ENCODE measurements at regions not wholly inside any gene's neighbourhood (a gene's known extent, or its start where the extent isn't known, plus 50 kb on each side); places are given as distances from the start of the nearest gene placed in this dataset.

GRCh38 chr18:43642727-43643330 is 365.5 kb upstream of the SYT4 start:
- FAIRE-seq: no peak
- no peak for TF ChIP-seq CTCF (IDR thresholded peaks at IDR 0.05; ENCODE audit: borderline replicate concordance, extremely low read depth, insufficient read depth)
- peak in 2 of 5 donors; percentile 31 to 45 for DNase-seq
- H3K9ac ChIP-seq (ENCODE audit: low read length in 3 of 3): no peak overlapping the region
- H3K27me3 ChIP-seq (ENCODE audit: control insufficient read depth, insufficient read depth, low read length): no peaks in the 10 kb centered on the region
- no peak overlapping the region for H3K27ac ChIP-seq (ENCODE audit: low read depth in 2 of 2, low read length in 2 of 2)
- intact Hi-C loops (cut with DNase I): no loop called here
- no peaks in the 10 kb centered on the region for H3K9me3 ChIP-seq (ENCODE audit: control insufficient read depth in 2 of 3, insufficient read depth in 1 of 3, low read length in 3 of 3)
- no peaks in the 10 kb centered on the region for H3K36me3 ChIP-seq (ENCODE audit: control insufficient read depth in 2 of 3, insufficient read depth in 3 of 3, low read length in 3 of 3)
- H3K4me1 ChIP-seq (ENCODE audit: control insufficient read depth in 2 of 3, insufficient read depth in 2 of 3, low read depth in 1 of 3, low read length in 3 of 3): no peaks in the 10 kb centered on the region
- H3K4me3 ChIP-seq (ENCODE audit: low read length in 3 of 3): no peak overlapping the region

GRCh38 chr18:43648002-43648401 is 370.7 kb upstream of the SYT4 start:
- no peaks in the 10 kb centered on the region for H3K27me3 ChIP-seq (ENCODE audit: control insufficient read depth, insufficient read depth, low read length)
- H3K4me1 ChIP-seq (ENCODE audit: control insufficient read depth in 2 of 3, insufficient read depth in 2 of 3, low read depth in 1 of 3, low read length in 3 of 3): no peaks in the 10 kb centered on the region
- DNase-seq: no peak
- FAIRE-seq: no peak
- H3K27ac ChIP-seq (ENCODE audit: low read depth in 2 of 2, low read length in 2 of 2): no peak overlapping the region
- TF ChIP-seq CTCF (IDR thresholded peaks at IDR 0.05; ENCODE audit: borderline replicate concordance, extremely low read depth, insufficient read depth): no peak
- H3K36me3 ChIP-seq (ENCODE audit: control insufficient read depth in 2 of 3, insufficient read depth in 3 of 3, low read length in 3 of 3): no peaks in the 10 kb centered on the region
- H3K9me3 ChIP-seq (ENCODE audit: control insufficient read depth in 2 of 3, insufficient read depth in 1 of 3, low read length in 3 of 3): no peaks in the 10 kb centered on the region
- H3K4me3 ChIP-seq (ENCODE audit: low read length in 3 of 3): no peak overlapping the region
- intact Hi-C loops (cut with DNase I): no loop called here
- no peak overlapping the region for H3K9ac ChIP-seq (ENCODE audit: low read length in 3 of 3)

- intact Hi-C loops (cut with DNase I): no loop called here
- Histone ChIP-seq H3K4me3 (ENCODE audit: low read length in 3 of 3) (no peak overlapping the region), H3K36me3 (ENCODE audit: control insufficient read depth in 2 of 3, insufficient read depth in 3 of 3, low read length in 3 of 3) (no peaks in the 10 kb centered on the region), H3K4me1 (ENCODE audit: control insufficient read depth in 2 of 3, insufficient read depth in 2 of 3, low read depth in 1 of 3, low read length in 3 of 3) (no peaks in the 10 kb centered on the region), H3K9me3 (ENCODE audit: control insufficient read depth in 2 of 3, insufficient read depth in 1 of 3, low read length in 3 of 3) (no peaks in the 10 kb centered on the region), H3K27me3 (ENCODE audit: control insufficient read depth, insufficient read depth, low read length) (no peaks in the 10 kb centered on the region), H3K9ac (ENCODE audit: low read length in 3 of 3) (no peak overlapping the region), H3K27ac (ENCODE audit: low read depth in 2 of 2, low read length in 2 of 2) (no peak overlapping the region)
- DNase-seq (no peak), FAIRE-seq (no peak)
- no peak for TF ChIP-seq CTCF (IDR thresholded peaks at IDR 0.05; ENCODE audit: borderline replicate concordance, extremely low read depth, insufficient read depth)
These were observed 372.5 kb upstream of the SYT4 start for GRCh38 chr18:43649649-43650357.

Measured in kidney (tissue), 13 donors.